Astrocyte (in vitro differentiated cells and primary cell): ENCODE measurements at regions not wholly inside any gene's neighbourhood (a gene's known extent, or its start where the extent isn't known, plus 50 kb on each side); places are given as distances from the start of the nearest gene placed in this dataset.

Experiments used
- DNase-seq: peaks from one replicate; pipeline ENCODE4 v3.0.0-alpha.2; 2010; ENCODE audit warnings: low read depth
- FAIRE-seq: peaks from 2 replicates; lab custom pipeline; 2011; peaks lifted over from hg19 to GRCh38; lab: Jason Lieb, UNC
- H2AFZ ChIP-seq: 2 replicates; pipeline ENCODE4 v1.6.0; 2012; ENCODE audit warnings: low read depth, low read length, inconsistent platforms
- H3K27ac ChIP-seq: 2 replicates; pipeline ENCODE4 v1.5.1; 2011; ENCODE audit warnings: low read depth, low read length, inconsistent platforms
- H3K27me3 ChIP-seq: 2 replicates; pipeline ENCODE4 v1.6.0; 2011; ENCODE audit warnings: low read length, inconsistent platforms; ENCODE audit not compliant: insufficient read depth
- H3K36me3 ChIP-seq: 2 replicates; pipeline ENCODE4 v1.5.1; 2011; ENCODE audit warnings: low read length, inconsistent platforms; ENCODE audit not compliant: insufficient read depth
- H3K4me1 ChIP-seq: 2 replicates; pipeline ENCODE4 v1.5.1; 2011; ENCODE audit warnings: low read length, inconsistent platforms; ENCODE audit not compliant: insufficient read depth
- H3K4me2 ChIP-seq: 2 replicates; pipeline ENCODE4 v1.6.0; 2012; ENCODE audit warnings: low read length, inconsistent platforms
- H3K4me3 ChIP-seq: 2 replicates; pipeline ENCODE4 v1.5.1; 2011; ENCODE audit warnings: low read depth, mild to moderate bottlenecking, low read length, inconsistent platforms; ENCODE audit not compliant: insufficient read depth
- H3K79me2 ChIP-seq: 2 replicates; pipeline ENCODE4 v1.6.0; 2012; ENCODE audit warnings: mild to moderate bottlenecking, low read length, inconsistent platforms; ENCODE audit not compliant: insufficient read depth
- H3K9ac ChIP-seq: 2 replicates; pipeline ENCODE4 v1.6.0; 2012; ENCODE audit warnings: mild to moderate bottlenecking, low read length, inconsistent platforms
- H3K9me3 ChIP-seq: 2 replicates; pipeline ENCODE4 v1.5.1; 2012; ENCODE audit warnings: low read depth, mild to moderate bottlenecking, low read length, inconsistent platforms; ENCODE audit not compliant: insufficient read depth
- H4K20me1 ChIP-seq: 2 replicates; pipeline ENCODE4 v1.6.0; 2012; ENCODE audit warnings: low read length, inconsistent platforms; ENCODE audit not compliant: insufficient read depth
- H3K27ac Mint-ChIP-seq: one replicate; pipeline ENCODE4 v1.8.0; 2021; ENCODE audit warnings: mild to moderate bottlenecking, mixed read lengths; ENCODE audit not compliant: unreplicated experiment
- H3K27me3 Mint-ChIP-seq: one replicate; pipeline ENCODE4 v1.8.0; 2021; ENCODE audit warnings: low read depth, mixed read lengths; ENCODE audit not compliant: unreplicated experiment
- H3K36me3 Mint-ChIP-seq: one replicate; pipeline ENCODE4 v1.8.0; 2021; ENCODE audit warnings: low read depth, mixed read lengths; ENCODE audit not compliant: unreplicated experiment
- H3K4me1 Mint-ChIP-seq: one replicate; pipeline ENCODE4 v1.8.0; 2021; ENCODE audit warnings: low read depth, mixed read lengths; ENCODE audit not compliant: unreplicated experiment
- H3K4me3 Mint-ChIP-seq: one replicate; pipeline ENCODE4 v1.8.0; 2021; ENCODE audit warnings: mild to moderate bottlenecking, moderate library complexity, mixed read lengths; ENCODE audit not compliant: unreplicated experiment
- H3K9me3 Mint-ChIP-seq: one replicate; pipeline ENCODE4 v1.8.0; 2021; ENCODE audit warnings: mild to moderate bottlenecking, mixed read lengths; ENCODE audit not compliant: unreplicated experiment
- EZH2 ChIP-seq: IDR thresholded peaks from 2 replicates; pipeline ENCODE4 v1.6.1; 2012; ENCODE audit warnings: mild to moderate bottlenecking, low read length, inconsistent platforms; ENCODE audit not compliant: insufficient read depth
- TF ChIP-seq, protein P1 (sequence below): IDR thresholded peaks from 2 replicates; pipeline ENCODE4 v1.5.1; 2011; ENCODE audit warnings: low read depth, mild to moderate bottlenecking, inconsistent platforms, low read length, moderate library complexity; ENCODE audit not compliant: insufficient read depth

DNA sequence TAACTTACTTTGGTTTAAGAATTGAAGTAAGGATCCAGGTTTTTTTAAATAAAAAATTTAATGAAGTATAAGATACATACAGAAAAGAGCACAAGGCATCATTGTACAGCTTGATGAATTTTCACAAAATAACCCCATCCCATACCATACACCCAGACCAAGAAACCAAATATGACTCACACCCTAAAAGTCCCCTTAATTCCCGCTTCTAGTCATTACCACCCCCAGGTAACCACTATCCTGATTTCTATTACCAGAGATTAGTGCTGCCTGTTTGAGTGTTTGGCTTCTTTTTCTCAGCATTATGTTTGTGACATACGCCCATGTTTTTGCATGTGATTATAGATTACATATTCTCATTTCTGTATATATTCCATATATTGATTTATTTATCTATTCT is 98.5 kb upstream of the HIVEP3 start:
- Mint-ChIP-seq H3K27me3 (peaks cover 2% of the 10 kb centered on the region), H3K4me1 (peaks cover 2% of the 10 kb centered on the region), H3K27ac (no peak overlapping the region), H3K4me3 (no peak overlapping the region), H3K36me3 (no peaks in the 10 kb centered on the region), H3K9me3 (peaks cover 11% of the 10 kb centered on the region)
- H3K4me1 ChIP-seq, result no peaks in the 10 kb centered on the region
- H3K9me3 ChIP-seq, result no peaks in the 10 kb centered on the region
- no peak for FAIRE-seq
- peaks cover 18% of the 10 kb centered on the region for H3K79me2 ChIP-seq
- no peak overlapping the region for H3K4me2 ChIP-seq
- H3K27me3 ChIP-seq, result no peaks in the 10 kb centered on the region
- H4K20me1 ChIP-seq, result peaks cover 22% of the 10 kb centered on the region
- H3K4me3 ChIP-seq, result no peak overlapping the region
- DNase-seq, result no peak
- TF ChIP-seq, protein P1, sequence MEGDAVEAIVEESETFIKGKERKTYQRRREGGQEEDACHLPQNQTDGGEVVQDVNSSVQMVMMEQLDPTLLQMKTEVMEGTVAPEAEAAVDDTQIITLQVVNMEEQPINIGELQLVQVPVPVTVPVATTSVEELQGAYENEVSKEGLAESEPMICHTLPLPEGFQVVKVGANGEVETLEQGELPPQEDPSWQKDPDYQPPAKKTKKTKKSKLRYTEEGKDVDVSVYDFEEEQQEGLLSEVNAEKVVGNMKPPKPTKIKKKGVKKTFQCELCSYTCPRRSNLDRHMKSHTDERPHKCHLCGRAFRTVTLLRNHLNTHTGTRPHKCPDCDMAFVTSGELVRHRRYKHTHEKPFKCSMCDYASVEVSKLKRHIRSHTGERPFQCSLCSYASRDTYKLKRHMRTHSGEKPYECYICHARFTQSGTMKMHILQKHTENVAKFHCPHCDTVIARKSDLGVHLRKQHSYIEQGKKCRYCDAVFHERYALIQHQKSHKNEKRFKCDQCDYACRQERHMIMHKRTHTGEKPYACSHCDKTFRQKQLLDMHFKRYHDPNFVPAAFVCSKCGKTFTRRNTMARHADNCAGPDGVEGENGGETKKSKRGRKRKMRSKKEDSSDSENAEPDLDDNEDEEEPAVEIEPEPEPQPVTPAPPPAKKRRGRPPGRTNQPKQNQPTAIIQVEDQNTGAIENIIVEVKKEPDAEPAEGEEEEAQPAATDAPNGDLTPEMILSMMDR, result no peak
- no peak for TF ChIP-seq EZH2
- H2AFZ ChIP-seq, result no peak overlapping the region
- H3K36me3 ChIP-seq, result no peaks in the 10 kb centered on the region
- H3K27ac ChIP-seq, result no peak overlapping the region
- H3K9ac ChIP-seq, result no peak overlapping the region

DNA sequence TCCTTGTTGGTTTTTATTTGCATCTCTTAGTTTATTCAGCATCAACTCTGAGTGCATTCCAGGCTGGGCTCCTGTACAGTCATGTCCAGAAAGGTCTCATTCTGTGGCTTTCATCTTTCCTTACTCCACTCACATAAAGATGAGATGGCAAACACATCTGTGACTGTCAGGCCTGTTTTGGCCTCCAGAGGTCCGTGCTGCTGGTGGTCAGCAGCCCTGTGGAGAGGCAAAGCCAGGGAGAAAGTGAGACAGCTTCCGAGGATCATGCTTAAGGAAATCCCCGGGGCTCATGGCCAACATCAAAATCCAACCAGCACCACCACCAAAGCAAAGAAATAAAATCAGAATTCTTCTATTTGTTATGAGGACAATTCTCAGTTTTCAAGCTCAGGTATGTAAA is 96.1 kb upstream of the HIVEP3 start:
- H3K9me3 ChIP-seq, result no peaks in the 10 kb centered on the region
- no peak for DNase-seq
- peaks cover 10% of the 10 kb centered on the region for H3K27me3 Mint-ChIP-seq
- no peaks in the 10 kb centered on the region for H3K27me3 ChIP-seq
- H3K9me3 Mint-ChIP-seq, result peaks cover 11% of the 10 kb centered on the region
- H3K27ac ChIP-seq, result no peak overlapping the region
- H3K27ac Mint-ChIP-seq, result no peak overlapping the region
- no peak for FAIRE-seq
- no peaks in the 10 kb centered on the region for H3K36me3 Mint-ChIP-seq
- no peak overlapping the region for H2AFZ ChIP-seq
- no peaks in the 10 kb centered on the region for H3K36me3 ChIP-seq
- no peak overlapping the region for H3K4me3 ChIP-seq
- H3K4me3 Mint-ChIP-seq, result no peak overlapping the region
- peaks cover 20% of the 10 kb centered on the region for H3K79me2 ChIP-seq
- H4K20me1 ChIP-seq, result peaks cover 22% of the 10 kb centered on the region
- H3K4me1 Mint-ChIP-seq, result no peaks in the 10 kb centered on the region
- H3K4me1 ChIP-seq, result no peaks in the 10 kb centered on the region
- TF ChIP-seq EZH2, result no peak
- TF ChIP-seq, protein P1, result no peak
- H3K9ac ChIP-seq, result no peak overlapping the region
- no peak overlapping the region for H3K4me2 ChIP-seq

DNA sequence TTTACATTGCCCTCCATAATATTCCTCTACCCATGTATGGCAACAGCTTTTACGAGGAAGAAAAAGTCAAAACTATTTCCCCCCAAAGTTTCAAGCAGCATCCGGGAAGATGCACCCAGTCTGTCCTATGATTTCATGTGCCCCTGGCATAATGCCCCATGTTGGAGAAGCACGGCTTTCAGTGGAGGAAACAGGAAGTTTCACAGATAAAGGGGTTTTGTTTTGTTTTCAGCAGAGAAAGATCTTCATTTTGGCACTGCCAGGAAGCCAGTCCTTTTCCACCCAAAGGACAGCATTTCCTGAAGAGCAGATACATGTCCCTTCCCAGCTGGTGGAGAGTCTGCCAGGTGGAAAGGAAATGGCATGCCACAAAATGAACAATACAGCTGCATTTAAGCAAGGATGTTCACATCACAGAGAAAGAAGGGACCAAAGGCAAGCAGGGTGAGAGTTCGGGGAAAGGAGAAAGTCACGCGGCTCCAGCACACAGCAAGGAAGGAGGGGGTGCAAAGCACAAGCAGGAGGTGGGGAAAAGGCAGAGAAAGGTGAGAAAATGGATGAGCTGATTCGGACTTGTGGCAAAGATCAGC is 95.3 kb upstream of the HIVEP3 start:
- peaks cover 10% of the 10 kb centered on the region for H3K27me3 Mint-ChIP-seq
- DNase-seq, result no peak
- peaks cover 22% of the 10 kb centered on the region for H4K20me1 ChIP-seq
- H3K4me1 Mint-ChIP-seq, result no peaks in the 10 kb centered on the region
- TF ChIP-seq, protein P1, result no peak
- no peak for TF ChIP-seq EZH2
- H3K4me1 ChIP-seq, result no peaks in the 10 kb centered on the region
- no peak overlapping the region for H3K4me2 ChIP-seq
- no peak overlapping the region for H3K4me3 ChIP-seq
- no peaks in the 10 kb centered on the region for H3K36me3 ChIP-seq
- no peak for FAIRE-seq
- H3K27ac ChIP-seq, result no peak overlapping the region
- H3K9ac ChIP-seq, result no peak overlapping the region
- no peaks in the 10 kb centered on the region for H3K9me3 ChIP-seq
- H3K36me3 Mint-ChIP-seq, result no peaks in the 10 kb centered on the region
- H3K9me3 Mint-ChIP-seq, result peaks cover 11% of the 10 kb centered on the region
- no peaks in the 10 kb centered on the region for H3K27me3 ChIP-seq
- no peak overlapping the region for H3K4me3 Mint-ChIP-seq
- H3K79me2 ChIP-seq, result peaks cover 20% of the 10 kb centered on the region
- no peak overlapping the region for H3K27ac Mint-ChIP-seq
- H2AFZ ChIP-seq, result no peak overlapping the region
